ENCODE measurements at regions not wholly inside any gene's neighbourhood (a gene's known extent, or its start where the extent isn't known, plus 50 kb on each side); places are given as distances from the start of the nearest gene placed in this dataset.

DNA sequence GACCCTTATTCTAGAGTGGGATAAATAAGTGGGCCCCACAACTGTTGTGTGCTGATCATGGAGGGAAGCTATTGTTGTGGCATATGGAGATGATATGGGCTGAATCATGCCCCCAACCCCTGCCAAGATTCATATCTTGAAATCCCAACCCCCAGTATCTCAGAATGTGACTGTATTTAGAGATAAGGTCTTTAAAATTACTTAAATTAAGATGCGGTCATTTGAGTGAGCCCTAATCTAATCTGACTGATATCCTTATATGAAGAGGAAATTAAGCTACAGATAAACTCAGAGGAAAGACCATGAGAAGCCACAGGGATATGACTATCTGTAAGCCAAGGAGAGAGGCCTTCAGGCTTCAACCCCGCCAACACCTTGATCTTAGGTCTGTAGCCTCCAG is 188.3 kb upstream of the RND3 start (continued):
- TF ChIP-seq JUNB (IDR thresholded peaks at IDR 0.05; ENCODE audit: unreplicated experiment): no peak
- TF ChIP-seq, protein P1, sequence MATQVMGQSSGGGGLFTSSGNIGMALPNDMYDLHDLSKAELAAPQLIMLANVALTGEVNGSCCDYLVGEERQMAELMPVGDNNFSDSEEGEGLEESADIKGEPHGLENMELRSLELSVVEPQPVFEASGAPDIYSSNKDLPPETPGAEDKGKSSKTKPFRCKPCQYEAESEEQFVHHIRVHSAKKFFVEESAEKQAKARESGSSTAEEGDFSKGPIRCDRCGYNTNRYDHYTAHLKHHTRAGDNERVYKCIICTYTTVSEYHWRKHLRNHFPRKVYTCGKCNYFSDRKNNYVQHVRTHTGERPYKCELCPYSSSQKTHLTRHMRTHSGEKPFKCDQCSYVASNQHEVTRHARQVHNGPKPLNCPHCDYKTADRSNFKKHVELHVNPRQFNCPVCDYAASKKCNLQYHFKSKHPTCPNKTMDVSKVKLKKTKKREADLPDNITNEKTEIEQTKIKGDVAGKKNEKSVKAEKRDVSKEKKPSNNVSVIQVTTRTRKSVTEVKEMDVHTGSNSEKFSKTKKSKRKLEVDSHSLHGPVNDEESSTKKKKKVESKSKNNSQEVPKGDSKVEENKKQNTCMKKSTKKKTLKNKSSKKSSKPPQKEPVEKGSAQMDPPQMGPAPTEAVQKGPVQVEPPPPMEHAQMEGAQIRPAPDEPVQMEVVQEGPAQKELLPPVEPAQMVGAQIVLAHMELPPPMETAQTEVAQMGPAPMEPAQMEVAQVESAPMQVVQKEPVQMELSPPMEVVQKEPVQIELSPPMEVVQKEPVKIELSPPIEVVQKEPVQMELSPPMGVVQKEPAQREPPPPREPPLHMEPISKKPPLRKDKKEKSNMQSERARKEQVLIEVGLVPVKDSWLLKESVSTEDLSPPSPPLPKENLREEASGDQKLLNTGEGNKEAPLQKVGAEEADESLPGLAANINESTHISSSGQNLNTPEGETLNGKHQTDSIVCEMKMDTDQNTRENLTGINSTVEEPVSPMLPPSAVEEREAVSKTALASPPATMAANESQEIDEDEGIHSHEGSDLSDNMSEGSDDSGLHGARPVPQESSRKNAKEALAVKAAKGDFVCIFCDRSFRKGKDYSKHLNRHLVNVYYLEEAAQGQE (IDR thresholded peaks at IDR 0.05; ENCODE audit: unreplicated experiment): no peak
- no peak for TF ChIP-seq ZNF114 (CRISPR knock-in tag; IDR thresholded peaks at IDR 0.05)

DNA sequence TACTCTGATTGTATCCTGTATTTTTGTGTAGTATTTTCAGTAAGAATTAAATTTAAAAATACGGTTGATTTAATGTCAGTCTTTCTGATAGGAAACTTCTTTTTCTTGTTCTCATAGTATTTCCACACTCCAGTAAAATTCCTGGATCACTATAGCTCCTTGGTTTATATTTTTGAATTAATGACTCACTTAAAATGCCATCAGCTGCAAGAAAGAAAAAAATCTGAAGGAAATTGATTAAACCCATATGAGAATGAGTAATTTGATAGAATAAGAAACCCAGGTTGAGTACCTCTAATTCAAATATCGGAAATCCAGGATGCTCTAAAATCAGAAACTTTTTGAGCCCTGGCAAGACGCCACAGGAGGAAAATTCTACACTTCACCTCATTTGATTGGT is 186.8 kb upstream of the RND3 start:
- H3K9me3 Mint-ChIP-seq: no peaks in the 10 kb centered on the region
- Histone ChIP-seq H3K27ac (ENCODE audit: low read depth) (no peak overlapping the region), H3F3A (replicated peaks; ENCODE audit: low read depth) (no peaks in the 10 kb centered on the region), H3K4me1 (ENCODE audit: insufficient read depth) (peaks cover 3% of the 10 kb centered on the region; the same call in 1 of the 2 replicates), H3K9me2 (ENCODE audit: insufficient read depth) (peaks cover 5% of the 10 kb centered on the region; the same call in 1 of the 2 replicates), H2AFZ (no peak overlapping the region), H3K4me2 (no peak overlapping the region), H3K36me3 (ENCODE audit: insufficient read depth) (no peaks in the 10 kb centered on the region), H4K20me1 (replicated peaks; ENCODE audit: insufficient read depth) (no peaks in the 10 kb centered on the region), H3K27me3 (ENCODE audit: insufficient read depth) (no peaks in the 10 kb centered on the region), H3K79me2 (replicated peaks; ENCODE audit: insufficient read depth) (no peaks in the 10 kb centered on the region), H3K4me3 (no peak overlapping the region)
- no peak overlapping the region for H3K27ac Mint-ChIP-seq
- no peak overlapping the region for H3K4me3 Mint-ChIP-seq
- TF ChIP-seq POLR2AphosphoS5 (IDR thresholded peaks at IDR 0.05; ENCODE audit: low read depth): no peak
- TF ChIP-seq NANOG (IDR thresholded peaks at IDR 0.05; ENCODE audit: borderline replicate concordance): no peak
- TF ChIP-seq EZH2phosphoT487 (IDR thresholded peaks at IDR 0.05; ENCODE audit: unreplicated experiment): no peak
- TF ChIP-seq, protein P1 (IDR thresholded peaks at IDR 0.05; ENCODE audit: unreplicated experiment): no peak
- no peak for TF ChIP-seq STAT1 (IDR thresholded peaks at IDR 0.05; ENCODE audit: unreplicated experiment)
- TF ChIP-seq, protein P2, sequence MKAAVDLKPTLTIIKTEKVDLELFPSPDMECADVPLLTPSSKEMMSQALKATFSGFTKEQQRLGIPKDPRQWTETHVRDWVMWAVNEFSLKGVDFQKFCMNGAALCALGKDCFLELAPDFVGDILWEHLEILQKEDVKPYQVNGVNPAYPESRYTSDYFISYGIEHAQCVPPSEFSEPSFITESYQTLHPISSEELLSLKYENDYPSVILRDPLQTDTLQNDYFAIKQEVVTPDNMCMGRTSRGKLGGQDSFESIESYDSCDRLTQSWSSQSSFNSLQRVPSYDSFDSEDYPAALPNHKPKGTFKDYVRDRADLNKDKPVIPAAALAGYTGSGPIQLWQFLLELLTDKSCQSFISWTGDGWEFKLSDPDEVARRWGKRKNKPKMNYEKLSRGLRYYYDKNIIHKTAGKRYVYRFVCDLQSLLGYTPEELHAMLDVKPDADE (IDR thresholded peaks at IDR 0.05): no peak
- TF ChIP-seq EZH2 (IDR thresholded peaks at IDR 0.05; ENCODE audit: low read depth, unreplicated experiment): no peak
- TF ChIP-seq, protein P3, sequence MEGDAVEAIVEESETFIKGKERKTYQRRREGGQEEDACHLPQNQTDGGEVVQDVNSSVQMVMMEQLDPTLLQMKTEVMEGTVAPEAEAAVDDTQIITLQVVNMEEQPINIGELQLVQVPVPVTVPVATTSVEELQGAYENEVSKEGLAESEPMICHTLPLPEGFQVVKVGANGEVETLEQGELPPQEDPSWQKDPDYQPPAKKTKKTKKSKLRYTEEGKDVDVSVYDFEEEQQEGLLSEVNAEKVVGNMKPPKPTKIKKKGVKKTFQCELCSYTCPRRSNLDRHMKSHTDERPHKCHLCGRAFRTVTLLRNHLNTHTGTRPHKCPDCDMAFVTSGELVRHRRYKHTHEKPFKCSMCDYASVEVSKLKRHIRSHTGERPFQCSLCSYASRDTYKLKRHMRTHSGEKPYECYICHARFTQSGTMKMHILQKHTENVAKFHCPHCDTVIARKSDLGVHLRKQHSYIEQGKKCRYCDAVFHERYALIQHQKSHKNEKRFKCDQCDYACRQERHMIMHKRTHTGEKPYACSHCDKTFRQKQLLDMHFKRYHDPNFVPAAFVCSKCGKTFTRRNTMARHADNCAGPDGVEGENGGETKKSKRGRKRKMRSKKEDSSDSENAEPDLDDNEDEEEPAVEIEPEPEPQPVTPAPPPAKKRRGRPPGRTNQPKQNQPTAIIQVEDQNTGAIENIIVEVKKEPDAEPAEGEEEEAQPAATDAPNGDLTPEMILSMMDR (conservative IDR thresholded peaks at IDR 0.05; ENCODE audit: low read depth in 2 of 2): no peak
- no peaks in the 10 kb centered on the region for H3K27me3 Mint-ChIP-seq (ENCODE audit: insufficient read depth, low read depth, poor library complexity)
- DNase-seq (ENCODE audit: low spot score) (no peak), ATAC-seq (no peak)
- no peaks in the 10 kb centered on the region; the same call in 1 of the 3 replicates for H3K36me3 Mint-ChIP-seq (ENCODE audit: low read depth)
- peaks cover 13% of the 10 kb centered on the region for H3K4me1 Mint-ChIP-seq

Data from GM23338 (cell line).